Ishikawa (cell line): ENCODE measurements at regions not wholly inside any gene's neighbourhood (a gene's known extent, or its start where the extent isn't known, plus 50 kb on each side); places are given as distances from the start of the nearest gene placed in this dataset.

Experiments used
- CEBPB ChIP-seq: IDR thresholded peaks from 2 replicates; pipeline ENCODE4 v1.6.1; 2012
- EGR1 ChIP-seq: IDR thresholded peaks from 2 replicates; pipeline ENCODE4 v1.6.1; 2012
- EP300 ChIP-seq: IDR thresholded peaks from 2 replicates; pipeline ENCODE4 v1.6.1; 2012; ENCODE audit warnings: borderline replicate concordance
- MAX ChIP-seq: IDR thresholded peaks from 2 replicates; pipeline ENCODE4 v1.6.1; 2012
- NFIC ChIP-seq: IDR thresholded peaks from 2 replicates; pipeline ENCODE4 v1.6.1; 2012
- RAD21 ChIP-seq: IDR thresholded peaks from 2 replicates; pipeline ENCODE4 v1.6.1; 2012; ENCODE audit warnings: low read depth
- REST ChIP-seq: IDR thresholded peaks from 2 replicates; pipeline ENCODE4 v1.6.1; 2012; ENCODE audit warnings: low read depth, mild to moderate bottlenecking
- TCF12 ChIP-seq: IDR thresholded peaks from 2 replicates; pipeline ENCODE4 v1.6.1; 2012; ENCODE audit warnings: low read depth
- TEAD4 ChIP-seq: IDR thresholded peaks from 2 replicates; pipeline ENCODE4 v1.6.1; 2012
- YY1 ChIP-seq: IDR thresholded peaks from 2 replicates; pipeline ENCODE4 v1.6.1; 2012; ENCODE audit warnings: low read depth
- ZBTB7A ChIP-seq: IDR thresholded peaks from 2 replicates; pipeline ENCODE4 v1.6.1; 2012; ENCODE audit warnings: low read depth

- TF ChIP-seq CEBPB: no peak
- no peak for TF ChIP-seq RAD21
- TF ChIP-seq EGR1: no peak
- TF ChIP-seq TCF12: no peak
- no peak for TF ChIP-seq TEAD4
- no peak for TF ChIP-seq MAX
- TF ChIP-seq YY1: no peak
- no peak for TF ChIP-seq REST
- TF ChIP-seq EP300: no peak
- no peak for TF ChIP-seq NFIC
- TF ChIP-seq ZBTB7A: no peak
Observed at GRCh38 chr12:78790148-78790547, 74.4 kb upstream of the SYT1 start.
